ENCODE measurements at regions not wholly inside any gene's neighbourhood (a gene's known extent, or its start where the extent isn't known, plus 50 kb on each side); places are given as distances from the start of the nearest gene placed in this dataset.

- TF ChIP-seq, protein P1, sequence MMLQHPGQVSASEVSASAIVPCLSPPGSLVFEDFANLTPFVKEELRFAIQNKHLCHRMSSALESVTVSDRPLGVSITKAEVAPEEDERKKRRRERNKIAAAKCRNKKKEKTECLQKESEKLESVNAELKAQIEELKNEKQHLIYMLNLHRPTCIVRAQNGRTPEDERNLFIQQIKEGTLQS (IDR thresholded peaks at IDR 0.05; ENCODE audit: borderline replicate concordance, extremely low read depth, low read depth, low read length), result no peak
- TF ChIP-seq, protein P2, sequence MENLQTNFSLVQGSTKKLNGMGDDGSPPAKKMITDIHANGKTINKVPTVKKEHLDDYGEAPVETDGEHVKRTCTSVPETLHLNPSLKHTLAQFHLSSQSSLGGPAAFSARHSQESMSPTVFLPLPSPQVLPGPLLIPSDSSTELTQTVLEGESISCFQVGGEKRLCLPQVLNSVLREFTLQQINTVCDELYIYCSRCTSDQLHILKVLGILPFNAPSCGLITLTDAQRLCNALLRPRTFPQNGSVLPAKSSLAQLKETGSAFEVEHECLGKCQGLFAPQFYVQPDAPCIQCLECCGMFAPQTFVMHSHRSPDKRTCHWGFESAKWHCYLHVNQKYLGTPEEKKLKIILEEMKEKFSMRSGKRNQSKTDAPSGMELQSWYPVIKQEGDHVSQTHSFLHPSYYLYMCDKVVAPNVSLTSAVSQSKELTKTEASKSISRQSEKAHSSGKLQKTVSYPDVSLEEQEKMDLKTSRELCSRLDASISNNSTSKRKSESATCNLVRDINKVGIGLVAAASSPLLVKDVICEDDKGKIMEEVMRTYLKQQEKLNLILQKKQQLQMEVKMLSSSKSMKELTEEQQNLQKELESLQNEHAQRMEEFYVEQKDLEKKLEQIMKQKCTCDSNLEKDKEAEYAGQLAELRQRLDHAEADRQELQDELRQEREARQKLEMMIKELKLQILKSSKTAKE (IDR thresholded peaks at IDR 0.05; ENCODE audit: low read depth, poor library complexity, severe bottlenecking), result peak; percentile 96
- peak; percentile 73; the same call in 1 of the 2 replicates for TF ChIP-seq SMARCA5 (IDR thresholded peaks at IDR 0.05)
- TF ChIP-seq NR2C2 (IDR thresholded peaks at IDR 0.05; ENCODE audit: borderline replicate concordance, control insufficient read depth, insufficient read length, low read depth), result no peak
- peak; percentile 98 for TF ChIP-seq FOXM1 (IDR thresholded peaks at IDR 0.05; ENCODE audit: low read depth, low read length)
- TF ChIP-seq IKZF2 (IDR thresholded peaks at IDR 0.05), result peak; percentile 97 to 98
- peak; percentile 87 for TF ChIP-seq MTA2 (IDR thresholded peaks at IDR 0.05; ENCODE audit: low read depth)
- TF ChIP-seq SIX5 (IDR thresholded peaks at IDR 0.05; ENCODE audit: low read depth, low read length, severe bottlenecking), result peak; percentile 11
- TF ChIP-seq TCF7 (IDR thresholded peaks at IDR 0.05; ENCODE audit: borderline replicate concordance), result no peak
- TF ChIP-seq HSF1 (IDR thresholded peaks at IDR 0.05; ENCODE audit: low read depth, low read length), result no peak
- 0 out of 2 replicates have a peak, but pooled peaks have one; percentile 22 for TF ChIP-seq MYB (IDR thresholded peaks at IDR 0.05; ENCODE audit: borderline replicate concordance, low read depth, low read length)
- no peak for TF ChIP-seq NR2C1 (IDR thresholded peaks at IDR 0.05)
- peak; percentile 80 for TF ChIP-seq YY1 (IDR thresholded peaks at IDR 0.05; ENCODE audit: low read depth, low read length)
- TF ChIP-seq SMC3 (IDR thresholded peaks at IDR 0.05; ENCODE audit: borderline replicate concordance, low read length), result peak; percentile 28; the same call in 1 of the 2 replicates
- TF ChIP-seq KLF5 (IDR thresholded peaks at IDR 0.05; ENCODE audit: partially characterized antibody), result peak; percentile 94
- TF ChIP-seq, protein P3, sequence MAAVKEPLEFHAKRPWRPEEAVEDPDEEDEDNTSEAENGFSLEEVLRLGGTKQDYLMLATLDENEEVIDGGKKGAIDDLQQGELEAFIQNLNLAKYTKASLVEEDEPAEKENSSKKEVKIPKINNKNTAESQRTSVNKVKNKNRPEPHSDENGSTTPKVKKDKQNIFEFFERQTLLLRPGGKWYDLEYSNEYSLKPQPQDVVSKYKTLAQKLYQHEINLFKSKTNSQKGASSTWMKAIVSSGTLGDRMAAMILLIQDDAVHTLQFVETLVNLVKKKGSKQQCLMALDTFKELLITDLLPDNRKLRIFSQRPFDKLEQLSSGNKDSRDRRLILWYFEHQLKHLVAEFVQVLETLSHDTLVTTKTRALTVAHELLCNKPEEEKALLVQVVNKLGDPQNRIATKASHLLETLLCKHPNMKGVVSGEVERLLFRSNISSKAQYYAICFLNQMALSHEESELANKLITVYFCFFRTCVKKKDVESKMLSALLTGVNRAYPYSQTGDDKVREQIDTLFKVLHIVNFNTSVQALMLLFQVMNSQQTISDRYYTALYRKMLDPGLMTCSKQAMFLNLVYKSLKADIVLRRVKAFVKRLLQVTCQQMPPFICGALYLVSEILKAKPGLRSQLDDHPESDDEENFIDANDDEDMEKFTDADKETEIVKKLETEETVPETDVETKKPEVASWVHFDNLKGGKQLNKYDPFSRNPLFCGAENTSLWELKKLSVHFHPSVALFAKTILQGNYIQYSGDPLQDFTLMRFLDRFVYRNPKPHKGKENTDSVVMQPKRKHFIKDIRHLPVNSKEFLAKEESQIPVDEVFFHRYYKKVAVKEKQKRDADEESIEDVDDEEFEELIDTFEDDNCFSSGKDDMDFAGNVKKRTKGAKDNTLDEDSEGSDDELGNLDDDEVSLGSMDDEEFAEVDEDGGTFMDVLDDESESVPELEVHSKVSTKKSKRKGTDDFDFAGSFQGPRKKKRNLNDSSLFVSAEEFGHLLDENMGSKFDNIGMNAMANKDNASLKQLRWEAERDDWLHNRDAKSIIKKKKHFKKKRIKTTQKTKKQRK (IDR thresholded peaks at IDR 0.05; ENCODE audit: low read depth, low read length), result no peak
- peak; percentile 87; the same call in 1 of the 2 replicates for TF ChIP-seq CREM (IDR thresholded peaks at IDR 0.05; ENCODE audit: low read depth)
- TF ChIP-seq ESRRA (IDR thresholded peaks at IDR 0.05; ENCODE audit: low read length), result no peak
- TF ChIP-seq HDAC6 (IDR thresholded peaks at IDR 0.05; ENCODE audit: unreplicated experiment), result no peak
- TF ChIP-seq, protein P4, sequence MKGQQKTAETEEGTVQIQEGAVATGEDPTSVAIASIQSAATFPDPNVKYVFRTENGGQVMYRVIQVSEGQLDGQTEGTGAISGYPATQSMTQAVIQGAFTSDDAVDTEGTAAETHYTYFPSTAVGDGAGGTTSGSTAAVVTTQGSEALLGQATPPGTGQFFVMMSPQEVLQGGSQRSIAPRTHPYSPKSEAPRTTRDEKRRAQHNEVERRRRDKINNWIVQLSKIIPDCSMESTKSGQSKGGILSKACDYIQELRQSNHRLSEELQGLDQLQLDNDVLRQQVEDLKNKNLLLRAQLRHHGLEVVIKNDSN (IDR thresholded peaks at IDR 0.05; ENCODE audit: borderline replicate concordance, extremely low read length, insufficient read depth, low read depth, low read length), result no peak
- TF ChIP-seq ZNF274 (IDR thresholded peaks at IDR 0.05; ENCODE audit: insufficient read depth, insufficient read length), result no peak
- peak; percentile 98; the same call in 2 of the 3 replicates for TF ChIP-seq POU2F2 (IDR thresholded peaks at IDR 0.05; ENCODE audit: borderline replicate concordance, low read depth, low read length)
Observed at GRCh38 chr3:44045476-44046275, 196.0 kb upstream of the TOPAZ1 start (continued).
